Dermis blood vessel endothelial cell (primary cell): ENCODE measurements at regions not wholly inside any gene's neighbourhood (a gene's known extent, or its start where the extent isn't known, plus 50 kb on each side); places are given as distances from the start of the nearest gene placed in this dataset.
A peak's percentile ranks its signal among the peaks of the same experiment; 100 is the strongest.

Source experiments
- DNase-seq: peaks from one replicate; pipeline ENCODE4 v3.0.0; 2010

DNA sequence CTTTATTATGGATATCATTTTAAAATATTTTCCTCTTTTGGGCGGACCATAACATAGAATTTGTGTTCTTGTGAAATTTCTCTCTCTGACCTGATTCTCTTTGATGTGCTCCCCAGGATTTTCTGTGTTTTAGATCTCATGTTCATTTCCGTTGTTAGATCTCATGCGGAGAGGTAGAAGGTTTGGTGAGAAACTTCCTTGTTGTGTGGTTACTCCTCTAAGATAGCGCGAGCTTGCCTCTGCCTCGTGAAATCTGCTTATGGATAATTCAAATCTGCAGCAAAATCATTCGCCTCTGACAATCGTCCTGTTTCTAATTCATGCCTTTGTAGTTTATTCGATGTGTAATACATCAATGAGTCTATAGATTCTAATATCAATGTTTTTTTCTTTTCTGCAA is 580.4 kb downstream of the USP25 start:
- no peak for DNase-seq

DNA sequence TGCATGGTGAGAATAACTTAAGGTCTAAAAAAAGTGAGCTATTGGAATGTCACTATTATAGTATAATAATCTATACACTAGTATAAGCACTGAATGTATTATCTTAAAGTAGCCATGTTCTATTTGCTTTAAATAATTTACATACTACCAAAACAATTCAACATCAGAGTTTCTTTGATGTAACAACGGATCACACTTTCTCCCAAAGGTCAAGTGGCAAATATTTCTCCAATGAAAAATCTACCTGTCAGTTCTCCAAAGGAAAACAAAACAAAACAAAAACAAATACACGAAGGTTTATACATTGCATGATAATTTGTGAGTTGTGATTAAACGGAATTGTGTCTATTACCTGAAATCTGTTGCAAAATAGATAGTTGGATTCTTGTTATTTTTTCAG is 581.4 kb downstream of the USP25 start:
- no peak for DNase-seq

DNA sequence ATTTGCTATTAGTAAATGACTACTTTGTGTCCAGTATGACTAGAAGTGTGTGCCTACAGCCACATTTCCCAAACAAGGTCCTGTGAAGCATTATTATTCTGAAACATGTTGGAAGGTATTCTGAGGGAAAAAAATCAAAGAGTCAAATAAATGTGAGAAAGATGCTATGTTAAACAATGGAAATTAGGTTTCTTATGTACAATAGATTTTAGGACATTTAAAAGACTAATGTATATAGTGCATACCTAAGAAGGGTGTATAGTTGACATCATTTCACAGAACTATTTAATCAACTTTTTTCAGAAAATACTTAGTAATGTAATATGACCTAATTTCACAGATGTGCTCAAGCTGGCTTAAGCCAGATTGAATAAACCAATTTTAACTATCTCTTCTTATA is 582.5 kb downstream of the USP25 start:
- DNase-seq, result no peak

DNA sequence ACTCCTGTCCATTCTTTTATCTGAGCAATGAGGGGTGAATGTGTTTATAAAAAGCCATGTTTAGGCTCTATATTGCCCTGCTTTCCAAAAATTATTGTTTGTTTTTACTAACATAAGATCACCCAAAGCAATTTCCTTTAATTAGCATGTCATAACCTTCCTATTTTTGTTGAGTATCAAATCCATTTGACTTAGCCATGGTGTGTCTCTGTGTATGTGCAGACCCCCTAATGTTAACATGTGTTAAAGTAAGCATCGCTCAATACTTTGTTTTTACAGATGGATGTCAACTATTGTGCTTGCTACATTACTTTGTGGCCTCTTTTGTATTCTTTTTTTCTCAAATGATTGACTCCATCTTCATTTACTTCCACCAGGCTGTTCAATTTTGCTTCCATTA is 585.4 kb downstream of the USP25 start:
- no peak for DNase-seq

DNA sequence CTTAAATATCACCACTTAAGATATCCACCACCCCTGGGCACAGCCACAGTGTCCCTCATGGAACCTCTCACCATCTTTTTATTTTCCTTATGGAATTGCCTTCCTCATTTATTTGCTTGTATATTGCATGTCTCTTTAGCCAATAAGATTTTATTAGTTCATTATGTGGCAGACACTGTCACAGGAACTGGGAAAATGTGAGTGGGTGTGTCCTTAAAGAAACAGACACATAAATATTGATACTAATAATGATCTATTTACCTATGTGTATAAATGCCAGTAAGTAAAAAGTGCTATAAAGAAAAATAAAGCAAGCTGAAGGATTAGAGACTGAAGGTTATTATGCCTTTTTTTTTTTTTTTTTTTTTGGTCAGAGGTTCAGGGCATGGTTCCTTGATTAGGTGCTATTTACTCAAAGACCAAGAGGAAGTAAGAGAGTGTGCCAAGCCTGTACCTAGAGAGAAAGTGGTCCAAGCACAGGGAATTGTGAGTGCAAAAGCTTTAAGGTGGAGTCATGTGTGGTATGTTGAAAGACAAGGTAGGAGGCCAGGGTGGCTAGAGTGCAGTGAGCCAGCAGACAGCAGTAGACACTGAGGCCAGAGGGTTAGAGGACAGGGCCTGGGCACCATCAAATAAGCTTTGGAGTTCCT is 589.0 kb downstream of the USP25 start:
- no peak for DNase-seq

DNA sequence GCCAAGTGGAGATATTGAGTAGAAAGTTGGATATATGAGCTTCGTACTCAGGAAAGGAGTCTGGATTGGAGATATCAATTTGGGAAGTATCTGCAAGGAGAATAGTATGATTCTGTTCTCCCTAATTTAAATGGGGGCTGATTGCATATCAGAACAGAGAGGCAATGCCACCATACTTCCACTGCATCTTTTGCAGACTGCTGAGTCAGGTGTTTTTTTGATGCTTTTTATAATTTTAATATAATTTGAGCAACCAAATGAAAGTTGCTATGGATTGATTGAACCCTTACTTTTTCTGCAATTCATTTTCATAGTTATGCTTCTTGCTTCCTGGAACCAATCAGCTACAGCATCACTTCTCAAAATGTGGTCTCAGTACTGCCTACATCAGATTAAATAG is 590.3 kb downstream of the USP25 start:
- no peak for DNase-seq

DNA sequence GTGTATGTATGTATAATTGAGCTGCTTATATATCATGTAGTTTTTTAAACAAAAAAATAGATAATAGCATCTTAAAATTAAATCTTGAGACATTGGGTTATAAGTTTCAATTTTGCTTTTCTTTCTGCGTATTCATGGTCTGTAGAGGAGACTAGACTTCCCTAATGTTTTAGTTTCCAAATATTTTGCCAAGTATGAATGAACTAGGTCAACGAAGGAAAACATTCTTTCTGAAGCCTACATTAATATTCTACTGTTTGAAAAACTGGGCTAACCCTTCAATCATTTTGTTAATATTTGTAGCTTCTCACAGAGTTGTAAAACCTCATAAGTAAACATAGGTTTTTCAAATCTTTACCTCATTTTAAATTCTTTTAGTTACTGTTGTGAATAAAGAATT is 592.7 kb downstream of the USP25 start:
- DNase-seq, result no peak

DNA sequence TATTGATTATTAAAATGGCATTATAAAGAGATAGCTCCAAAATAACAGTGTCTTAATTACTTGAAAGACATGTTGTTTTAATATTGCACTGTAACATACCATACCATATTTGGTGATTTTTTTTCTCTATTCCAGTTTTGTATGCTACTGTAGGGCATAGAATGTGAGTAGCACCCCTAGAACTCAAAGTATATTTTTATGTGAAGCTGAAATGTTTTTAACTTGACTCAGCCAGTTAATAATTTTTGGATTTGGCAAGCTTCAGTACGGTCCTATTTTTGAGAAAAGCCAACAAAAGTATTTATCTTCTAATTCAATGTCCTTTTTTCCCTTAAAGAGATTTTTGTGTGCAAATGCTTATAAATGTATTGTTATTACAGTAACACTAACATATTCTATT is 593.8 kb downstream of the USP25 start:
- DNase-seq, result no peak

DNA sequence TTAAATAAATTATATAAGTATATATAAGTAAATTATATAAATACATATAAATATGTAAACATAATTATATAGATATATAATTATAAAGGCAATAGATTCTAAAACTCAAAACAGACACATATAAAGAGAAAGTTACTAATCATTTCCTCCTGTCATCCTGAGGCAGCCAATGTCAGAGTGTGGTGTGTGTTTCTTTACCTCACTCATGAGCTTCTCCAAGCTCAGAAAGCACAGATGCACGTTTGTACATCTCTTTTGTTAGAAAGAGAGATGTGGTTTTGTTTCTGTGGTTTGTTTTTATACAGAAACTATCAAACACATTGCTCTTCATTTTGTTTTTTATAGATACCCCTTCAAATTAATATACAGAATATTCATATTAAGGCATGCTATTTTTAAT is 594.8 kb downstream of the USP25 start:
- no peak for DNase-seq

DNA sequence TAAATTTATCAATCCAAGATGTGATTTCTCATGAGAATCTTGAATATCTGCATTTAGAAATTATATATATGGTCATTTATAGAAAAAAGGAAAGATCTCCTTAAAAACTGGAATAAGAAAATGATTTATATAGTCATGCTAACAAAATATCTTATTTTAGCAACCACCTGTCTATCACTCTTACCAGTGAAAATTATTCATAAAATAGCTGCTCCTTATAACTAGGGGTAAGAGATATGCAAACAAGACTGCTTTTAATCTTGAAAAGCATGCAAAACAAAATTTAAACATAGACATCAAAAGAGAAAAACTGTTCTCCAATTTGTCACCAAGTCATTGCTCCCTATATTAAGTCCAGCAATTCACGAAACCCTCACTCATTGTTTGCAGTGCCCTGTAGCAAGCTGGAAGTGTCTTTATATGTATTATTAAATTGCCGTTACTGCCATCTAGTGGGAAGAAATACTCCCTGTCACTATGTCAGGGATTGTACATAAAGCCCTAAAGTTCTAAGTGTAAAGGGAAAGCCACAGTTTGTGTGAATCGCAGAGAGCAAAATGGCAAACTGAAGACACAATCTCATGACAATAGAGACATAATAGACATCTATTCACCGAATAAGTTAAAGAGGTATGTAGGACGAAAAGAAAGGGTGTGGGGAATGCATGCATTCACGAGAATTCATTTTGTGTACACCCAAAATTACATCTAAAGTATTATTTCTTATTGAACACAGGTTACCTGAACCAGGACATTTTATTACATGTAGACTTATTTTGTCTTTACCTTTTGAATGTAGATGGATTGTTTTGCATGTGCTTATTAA is 600.5 kb downstream of the USP25 start:
- DNase-seq, result peak; percentile 88

DNA sequence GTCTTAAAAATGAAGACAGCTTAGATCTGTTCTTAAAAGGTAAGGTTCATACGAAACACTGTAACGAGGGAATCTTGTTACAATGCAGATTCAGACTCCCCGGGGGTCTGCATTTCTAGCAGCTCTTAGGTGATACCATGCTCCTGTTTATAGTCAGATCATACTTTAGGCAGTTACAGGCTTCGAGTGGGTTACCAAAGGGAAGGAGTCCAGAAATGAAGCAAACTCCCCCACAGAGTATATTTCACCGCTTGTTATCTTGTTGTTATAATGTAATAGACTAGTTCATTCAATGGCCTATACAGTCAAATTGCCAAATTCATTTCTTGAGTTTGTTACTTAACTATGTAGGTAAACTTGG is 601.1 kb downstream of the USP25 start:
- DNase-seq, result no peak

DNA sequence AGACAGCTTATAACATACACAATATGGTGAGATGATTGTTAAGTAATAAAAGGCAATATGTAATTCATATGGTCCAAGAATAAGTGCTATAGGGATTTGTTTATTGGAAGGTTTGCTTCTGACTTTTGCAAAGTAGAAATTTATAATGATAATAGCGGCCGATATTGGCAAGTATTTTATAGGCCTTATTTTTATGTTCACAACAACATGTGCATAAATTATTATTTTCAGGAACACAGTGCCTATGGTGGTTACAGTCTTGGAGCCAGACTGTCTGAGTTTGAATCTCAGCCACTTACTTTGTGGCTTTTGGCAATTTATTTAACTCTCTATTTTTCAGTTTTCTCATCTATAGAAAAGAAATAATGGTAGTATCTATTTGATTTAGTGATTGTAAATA is 607.5 kb downstream of the USP25 start:
- no peak for DNase-seq

DNA sequence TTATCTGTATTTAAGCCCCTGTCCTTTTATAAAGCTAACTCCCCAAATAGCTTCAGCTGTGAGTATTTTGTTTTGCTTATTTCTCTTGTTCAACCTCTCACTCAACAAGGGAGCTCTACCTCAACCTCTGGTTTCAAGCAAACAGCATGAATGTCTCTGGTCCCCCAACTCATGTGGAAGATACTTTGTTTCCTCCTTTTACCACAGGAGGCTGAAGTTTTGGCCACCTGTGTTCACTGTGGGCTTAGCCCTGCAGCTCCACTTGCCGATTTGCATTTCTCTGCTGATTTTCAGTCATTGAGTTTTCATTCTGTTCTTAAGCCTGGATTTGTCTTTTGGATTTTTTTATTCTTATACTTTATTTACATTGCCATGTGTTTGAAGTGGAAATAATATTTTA is 613.1 kb downstream of the USP25 start:
- DNase-seq, result no peak

DNA sequence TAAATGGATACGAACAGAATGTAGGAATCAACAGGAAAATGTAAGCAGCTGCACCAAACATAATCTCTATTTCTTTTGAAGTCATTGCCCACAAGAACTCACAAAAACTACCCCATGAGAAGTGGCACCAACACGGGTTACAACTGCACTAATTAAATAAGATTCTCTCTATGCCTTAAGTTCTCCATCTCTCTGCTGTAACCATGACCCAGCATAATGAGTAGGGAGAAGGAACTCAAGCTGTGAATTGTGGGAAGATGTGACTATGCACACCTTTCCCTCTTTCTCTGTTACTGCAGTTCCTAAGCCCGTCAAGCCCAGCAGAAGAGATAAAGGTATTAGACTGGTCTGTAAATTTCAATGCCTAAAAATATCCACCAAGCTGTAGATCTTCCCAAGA is 614.0 kb downstream of the USP25 start:
- no peak for DNase-seq

DNA sequence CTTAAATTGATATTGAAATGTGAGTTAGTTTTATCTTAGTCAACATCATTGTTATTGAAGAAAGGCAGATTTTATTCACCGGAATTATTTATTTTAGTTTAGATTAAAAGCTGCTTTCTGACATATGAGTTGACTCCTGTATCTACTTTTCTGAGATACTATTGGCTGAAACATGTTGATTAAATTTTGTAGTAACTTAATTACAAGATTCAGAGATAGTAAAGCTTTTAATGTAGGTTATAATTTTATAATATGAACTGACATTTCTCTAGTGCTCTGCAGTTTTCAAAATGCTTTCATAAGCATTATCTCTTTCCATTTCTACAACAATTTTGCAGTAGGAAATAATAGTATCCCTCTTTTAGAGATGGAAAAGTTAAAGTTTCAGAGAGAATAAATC is 616.0 kb downstream of the USP25 start:
- DNase-seq, result no peak

DNA sequence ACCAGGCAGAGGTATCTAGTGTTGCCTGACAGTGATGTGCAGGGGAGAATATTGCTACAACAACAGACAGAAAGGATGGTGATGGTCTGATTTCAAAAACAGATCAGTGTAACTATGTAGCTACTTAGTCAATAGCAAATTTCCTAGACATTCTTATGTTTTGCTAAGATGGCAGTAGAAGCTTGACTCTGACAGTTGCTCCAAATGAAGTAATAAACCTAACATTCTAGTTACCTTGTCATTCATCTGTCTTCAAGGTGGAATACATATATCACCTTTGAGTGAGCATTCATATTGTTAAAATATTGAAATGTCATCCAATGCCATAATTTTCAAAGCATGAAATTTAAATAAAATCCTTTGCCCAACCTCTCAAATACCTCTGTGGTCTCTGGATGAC is 617.4 kb downstream of the USP25 start:
- no peak for DNase-seq

DNA sequence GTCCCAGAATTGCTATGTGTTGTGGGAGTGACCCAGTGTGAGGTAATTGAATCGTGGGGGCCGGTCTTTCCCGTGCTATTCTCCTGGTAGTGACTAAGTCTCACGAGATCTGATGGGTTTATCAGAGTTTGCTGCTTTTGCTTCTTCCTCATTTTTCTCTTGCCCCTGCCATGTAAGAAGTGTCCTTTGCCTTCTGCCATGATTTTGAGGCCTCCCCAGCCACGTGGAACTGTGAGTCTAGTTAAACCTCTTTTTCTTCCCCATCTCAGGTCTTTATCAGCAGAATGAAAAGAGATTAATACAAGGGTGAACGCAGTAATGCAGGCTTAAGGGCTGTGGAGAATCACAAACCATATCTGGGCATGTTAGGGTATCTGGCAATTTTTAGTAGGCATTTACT is 624.0 kb downstream of the USP25 start:
- DNase-seq, result no peak

DNA sequence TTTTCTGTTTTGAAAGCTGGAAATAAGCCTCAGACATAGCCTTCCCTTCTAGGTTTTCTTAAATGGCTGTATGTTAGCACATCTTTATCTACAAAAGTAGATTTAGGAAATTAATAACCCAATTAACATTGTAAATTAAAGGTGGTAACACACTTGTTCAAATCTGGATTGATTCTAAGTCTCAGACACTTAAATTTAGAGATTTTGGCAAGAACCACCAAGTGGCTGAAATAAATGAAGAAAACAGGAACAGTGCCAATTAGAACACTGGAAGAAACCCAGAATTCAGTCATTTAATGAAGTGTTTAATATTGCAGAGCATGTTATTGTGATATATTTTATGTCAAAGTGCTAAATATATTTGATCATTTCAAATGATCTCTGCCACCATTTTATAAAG is 628.2 kb downstream of the USP25 start:
- DNase-seq, result no peak

DNA sequence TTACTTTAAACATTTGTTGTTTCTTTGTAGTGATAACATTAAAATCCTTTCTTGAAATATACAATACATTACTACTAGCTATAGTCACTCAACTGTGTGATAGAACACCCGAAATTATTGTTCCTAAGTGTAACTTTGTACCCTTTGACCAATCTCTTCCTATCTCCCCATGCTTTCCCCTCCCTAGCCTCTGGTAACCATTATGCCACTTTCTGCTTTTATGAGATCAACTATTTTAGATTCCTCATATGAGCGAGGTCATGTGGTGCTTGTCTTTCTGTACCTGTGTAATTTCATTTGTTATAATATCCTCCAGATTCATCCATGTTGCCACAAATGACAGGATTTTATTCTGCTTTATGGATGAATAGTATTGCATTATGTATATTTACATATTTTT is 629.0 kb downstream of the USP25 start:
- DNase-seq, result no peak

DNA sequence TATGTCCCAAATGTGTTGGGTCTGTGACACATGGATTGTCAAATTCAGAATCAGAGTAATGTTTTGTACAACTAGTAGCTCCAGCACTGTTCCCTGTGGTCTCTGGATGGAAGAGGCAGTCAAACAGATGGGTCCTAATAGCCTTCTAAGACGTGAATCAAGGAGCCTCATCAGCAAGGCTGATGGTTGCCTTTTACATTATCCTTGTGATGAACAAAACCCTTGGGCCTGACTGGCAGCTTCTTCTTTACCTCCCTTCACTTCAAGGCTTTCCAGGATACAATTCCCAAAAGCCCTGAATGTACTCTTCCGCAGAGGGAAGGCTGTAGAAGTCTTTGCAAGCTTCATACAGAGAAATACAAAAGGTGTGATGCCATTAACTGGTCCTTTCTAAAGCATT is 633.3 kb downstream of the USP25 start:
- DNase-seq, result no peak

DNA sequence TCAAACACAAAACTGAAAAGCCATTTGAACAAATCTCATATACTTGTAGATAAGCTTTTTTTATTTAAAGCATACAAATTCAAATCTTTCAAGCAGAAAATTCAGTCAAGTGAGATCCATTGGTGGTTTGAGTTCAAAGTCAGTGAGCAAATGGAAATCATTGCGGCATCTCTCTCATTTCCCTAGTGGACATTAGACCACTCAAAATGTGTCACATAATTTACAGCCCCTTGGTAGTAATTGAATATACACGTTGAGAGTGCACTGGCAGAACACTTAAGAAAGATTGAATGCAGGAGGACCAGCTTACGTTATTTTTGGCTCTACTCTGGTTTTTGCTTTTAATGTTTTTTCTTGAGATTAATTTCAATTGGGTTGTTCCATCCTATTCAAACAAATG is 633.7 kb downstream of the USP25 start:
- DNase-seq, result no peak

DNA sequence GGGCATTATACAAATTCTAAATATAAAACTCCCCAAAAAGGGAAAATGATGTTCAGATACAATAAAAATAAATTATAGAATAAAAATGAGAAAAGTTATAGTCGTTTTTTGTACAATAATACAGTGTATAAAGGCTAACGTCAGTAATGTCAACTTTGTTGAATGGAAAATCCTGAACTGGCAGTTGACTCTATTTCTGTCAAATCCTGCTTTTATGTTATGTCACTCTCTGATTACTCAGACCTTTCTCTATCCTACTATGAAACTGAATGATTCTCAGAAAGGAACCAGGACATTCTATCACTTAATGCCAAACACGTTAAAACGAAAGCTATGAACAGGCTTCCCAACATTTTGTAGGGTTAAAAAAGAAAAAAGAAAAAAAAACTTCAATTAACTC is 636.4 kb downstream of the USP25 start:
- DNase-seq, result no peak

DNA sequence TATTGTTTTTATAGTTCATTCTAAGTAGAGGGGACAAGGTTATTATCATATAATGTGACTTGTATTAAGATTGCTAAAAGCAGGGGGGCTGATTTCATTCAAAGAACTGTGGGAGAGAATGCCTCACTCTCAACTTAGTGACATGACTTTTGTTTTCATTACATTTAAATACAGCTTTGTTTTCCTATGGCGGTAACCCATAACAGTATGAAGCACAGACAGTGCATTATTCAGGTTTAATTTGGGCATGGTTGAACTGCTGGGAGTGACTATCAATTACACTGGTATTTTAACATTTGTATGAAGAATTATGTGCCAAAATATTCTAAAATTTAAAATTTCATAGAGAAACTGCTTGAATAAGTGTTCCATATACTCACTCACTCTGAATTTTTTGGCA is 637.3 kb downstream of the USP25 start:
- DNase-seq, result no peak

DNA sequence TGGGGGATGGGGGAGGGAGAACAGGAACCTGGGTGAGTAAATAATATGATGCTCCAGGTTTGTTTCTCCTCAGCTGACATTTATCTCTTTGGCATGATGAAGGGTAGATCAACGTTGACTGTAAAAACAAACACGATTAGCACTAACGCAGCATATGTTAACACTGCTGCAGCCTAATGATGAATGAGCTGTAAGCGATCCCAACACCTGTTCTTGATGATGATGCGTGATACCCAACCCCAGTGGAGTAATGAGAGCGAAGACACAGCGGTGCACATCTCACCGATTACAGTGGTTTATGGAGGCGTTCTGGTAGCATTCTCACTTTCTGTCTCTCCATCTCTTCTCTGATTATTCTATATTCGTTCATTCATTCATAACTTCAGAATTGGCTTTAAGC is 640.4 kb downstream of the USP25 start:
- no peak for DNase-seq

DNA sequence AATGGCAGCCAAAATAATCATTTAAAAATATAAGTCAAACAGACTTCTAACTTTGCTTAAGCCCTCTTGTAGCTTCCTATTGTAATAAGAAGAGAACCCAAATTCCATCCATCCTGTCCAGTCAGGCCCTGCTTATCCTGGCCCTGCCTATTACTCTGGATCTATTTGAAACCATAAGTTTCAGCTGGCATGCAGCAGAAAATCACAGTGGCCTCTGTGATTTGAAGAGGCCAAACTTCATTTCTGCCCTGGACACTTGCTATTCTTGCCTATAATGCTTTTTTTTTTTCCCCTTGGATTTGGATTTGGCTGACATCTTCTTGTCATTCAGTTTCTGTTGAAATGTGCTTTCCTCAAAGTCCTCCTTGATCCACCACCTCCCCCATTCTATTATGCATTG is 642.8 kb downstream of the USP25 start:
- no peak for DNase-seq
